Right ventricle myocardium inferior (tissue), 1 donor: ENCODE measurements at regions not wholly inside any gene's neighbourhood (a gene's known extent, or its start where the extent isn't known, plus 50 kb on each side); places are given as distances from the start of the nearest gene placed in this dataset.
"Not testable (repeated sequence)": the region's sequence is repeated elsewhere in the genome, so short reads cannot be mapped to it uniquely, and the experiment has no call there.

ENCODE experiments used
- ATAC-seq: fragments of 200-7000 bp; cut with Tn5 transposase; one replicate; pipeline ENCODE4 v1.9.1; 2020; ENCODE audit warnings: mild to moderate bottlenecking, moderate library complexity
- DNase-seq: peaks from one replicate; pipeline ENCODE4 v3.0.0; 2021; ENCODE audit errors: missing footprints
- intact Hi-C: fragments of 100-400 bp; cut with DNase I; formaldehyde crosslinking; loops from one replicate; pipeline ENCODE4 v1.11.0; 2022
- donor health status: DM: no; HTN: yes; CAD: no; lungs with severe emphysema.

DNA sequence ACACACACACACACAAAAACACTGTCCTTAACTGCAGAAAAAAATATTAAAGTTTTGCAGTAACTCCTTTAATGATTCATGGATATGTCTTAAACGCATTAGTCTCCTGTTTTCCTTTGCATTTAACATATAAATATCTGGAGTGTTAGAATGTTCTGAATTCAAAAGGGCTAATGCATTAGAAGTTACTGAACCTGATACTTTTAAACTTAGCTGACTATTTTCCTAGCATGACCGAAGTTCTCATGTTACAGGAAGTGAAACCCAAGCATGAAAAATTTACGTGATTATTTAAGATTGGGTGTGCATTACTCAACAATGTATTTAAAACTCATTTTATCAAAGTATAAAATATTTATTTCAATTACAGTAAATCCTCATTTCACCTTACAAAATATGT lies 791.2 kb downstream of the FLRT2 start:
- DNase-seq (no peak), ATAC-seq (no peak)
- intact Hi-C loops: no loop called here

DNA sequence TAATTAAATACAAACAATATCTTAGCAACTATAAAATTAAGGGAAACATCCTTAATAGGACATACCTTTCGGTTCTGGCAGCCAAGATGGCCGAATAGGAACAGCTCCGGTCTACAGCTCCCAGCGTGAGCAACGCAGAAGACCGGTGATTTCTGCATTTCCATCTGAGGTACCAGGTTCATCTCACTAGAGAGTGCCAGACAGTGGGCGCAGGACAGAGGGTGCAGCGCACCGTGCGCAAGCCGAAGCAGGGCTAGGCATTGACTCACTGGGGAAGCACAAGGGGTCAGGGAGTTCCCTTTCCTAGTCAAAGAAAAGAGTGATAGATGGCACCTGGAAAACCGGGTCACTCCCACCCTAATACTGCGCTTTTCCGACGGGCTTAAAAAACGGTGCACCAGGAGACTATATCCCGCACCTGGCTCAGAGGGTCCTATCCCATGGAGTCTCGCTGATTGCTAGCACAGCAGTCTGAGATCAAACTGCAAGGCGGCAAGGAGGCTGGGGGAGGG lies 782.3 kb downstream of the FLRT2 start:
- intact Hi-C loops, ATAC-seq, DNase-seq: not testable (repeated sequence)

DNA sequence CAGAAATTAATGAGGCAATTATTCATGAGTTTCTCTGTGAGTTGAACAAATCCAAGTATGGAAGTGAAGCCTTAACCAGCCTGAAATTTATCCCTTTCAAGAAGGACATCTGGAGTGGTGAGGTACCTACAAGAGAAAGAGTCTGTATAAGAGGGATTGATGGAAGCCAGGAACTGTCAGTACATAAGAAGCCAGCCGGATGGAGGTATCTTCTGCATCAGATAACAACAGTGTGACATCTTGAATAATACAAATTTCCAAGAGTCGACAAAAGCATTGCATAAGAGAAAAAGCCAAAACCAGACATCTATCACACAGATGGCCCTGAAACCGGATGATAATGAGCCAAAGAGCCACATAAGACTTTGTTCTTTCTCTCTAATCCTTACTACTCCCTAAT lies 781.2 kb downstream of the FLRT2 start:
- intact Hi-C loops: no loop called here
- DNase-seq (no peak), ATAC-seq (no peak)

DNA sequence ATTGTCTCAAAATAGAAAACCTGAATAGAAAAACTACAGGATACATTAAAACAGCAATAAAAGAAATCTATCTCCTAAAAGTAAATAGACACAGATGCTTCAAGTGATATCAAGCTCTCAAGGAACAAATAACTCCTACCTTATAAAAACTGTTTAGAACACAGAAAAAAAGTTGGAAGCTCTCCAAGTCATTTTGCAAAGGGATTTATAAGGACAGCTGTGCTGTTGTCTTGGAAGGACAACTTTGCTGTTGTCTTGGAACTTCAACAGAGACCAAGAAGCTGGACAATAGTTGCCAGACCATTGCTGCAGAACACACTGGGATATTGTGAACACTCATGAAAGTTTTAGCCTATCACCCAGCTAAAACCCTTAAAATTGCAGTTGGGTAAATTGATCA lies 780.7 kb downstream of the FLRT2 start:
- intact Hi-C loops: no loop called here
- DNase-seq (no peak), ATAC-seq (no peak)

DNA sequence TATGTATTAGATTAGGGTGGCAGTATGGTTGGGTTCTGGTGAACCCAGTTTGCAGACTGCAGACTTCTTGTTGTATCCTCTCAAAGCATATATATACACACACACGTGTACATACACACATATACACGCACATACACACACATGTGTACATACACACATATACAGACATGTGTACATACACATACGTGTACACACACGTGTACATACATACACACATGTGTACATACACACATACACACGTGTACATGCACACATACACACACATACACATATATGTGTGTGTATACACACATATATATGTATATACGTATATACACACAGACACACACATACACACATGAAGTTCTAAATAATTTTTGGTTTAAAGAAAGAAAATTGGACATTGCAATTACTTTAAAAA lies 780.2 kb downstream of the FLRT2 start:
- ATAC-seq: no peak
- intact Hi-C loops: no loop called here

DNA sequence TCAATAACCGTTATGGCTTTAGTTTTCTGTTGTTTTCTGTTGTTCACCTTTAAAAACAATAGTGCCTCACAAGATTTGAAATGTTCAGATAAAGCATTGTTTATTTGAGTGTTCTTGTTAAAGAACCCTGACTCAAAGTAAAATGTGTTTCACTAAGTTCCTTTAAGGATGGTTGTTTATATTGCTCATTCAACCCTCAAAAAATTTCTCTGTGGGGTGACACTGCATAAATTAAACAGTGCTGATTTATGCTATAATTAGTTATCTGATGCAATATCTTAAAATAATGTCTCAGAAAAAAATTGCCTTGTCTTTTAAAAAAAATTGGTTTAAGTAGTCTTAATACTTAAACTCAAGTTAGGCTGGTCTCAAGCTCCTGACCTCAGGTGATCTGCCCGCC lies 775.1 kb downstream of the FLRT2 start:
- intact Hi-C loops: no loop called here
- ATAC-seq: no peak

More for the DNA sequence above, 780.2 kb downstream of the FLRT2 start:
- DNase-seq: no peak

GRCh38 chr14:86299994-86300393 lies 770.0 kb downstream of the FLRT2 start:
- ATAC-seq: no peak
- intact Hi-C loops: no loop called here
- DNase-seq: no peak

More for the DNA sequence above, 775.1 kb downstream of the FLRT2 start:
- no peak for DNase-seq

DNA sequence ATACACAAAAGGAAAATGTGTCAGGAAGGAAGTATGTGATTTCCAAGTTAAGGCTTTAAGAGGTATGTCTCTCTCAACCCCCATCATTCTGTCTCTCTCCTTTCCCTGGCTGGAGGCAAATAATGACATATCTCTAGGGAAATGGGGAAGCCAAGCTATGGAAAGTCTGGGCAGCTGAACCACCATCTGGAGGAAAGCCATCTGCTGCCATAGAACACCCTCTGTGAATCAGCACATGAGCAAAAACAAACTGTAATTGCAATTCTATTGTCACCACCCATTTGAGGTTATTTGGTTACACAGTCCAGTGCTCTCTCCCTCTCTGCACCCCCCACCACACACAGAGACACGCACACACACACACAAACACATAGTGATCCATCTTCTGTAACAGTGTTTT lies 766.2 kb downstream of the FLRT2 start:
- intact Hi-C loops: no loop called here
- ATAC-seq (no peak), DNase-seq (no peak)

DNA sequence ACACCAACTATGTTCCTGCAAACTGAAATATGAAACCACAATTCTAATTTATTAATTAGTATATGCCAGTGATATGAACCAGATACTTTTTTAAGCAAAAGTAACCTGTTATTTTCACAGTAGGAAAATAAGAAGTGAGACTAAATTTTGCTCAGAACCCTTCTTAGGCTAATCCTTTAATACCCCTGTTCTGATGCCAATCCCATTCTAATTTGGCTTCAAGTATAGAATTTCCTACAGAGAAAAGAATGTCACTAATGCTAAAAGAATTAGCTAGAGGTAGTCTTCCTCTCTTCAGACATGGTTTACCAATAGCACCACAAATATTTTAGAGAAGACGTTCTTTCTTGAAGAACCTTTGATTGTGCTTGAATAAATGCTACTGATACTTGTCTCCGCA lies 758.4 kb downstream of the FLRT2 start:
- intact Hi-C loops: no loop called here
- DNase-seq: no peak
- no peak for ATAC-seq

- ATAC-seq (no peak), DNase-seq (no peak)
- intact Hi-C loops: no loop called here
Observed at GRCh38 chr14:86279405-86279804, 749.5 kb downstream of the FLRT2 start.

GRCh38 chr14:86257973-86258372 lies 728.0 kb downstream of the FLRT2 start:
- intact Hi-C loops: no loop called here
- ATAC-seq: no peak
- no peak for DNase-seq

DNA sequence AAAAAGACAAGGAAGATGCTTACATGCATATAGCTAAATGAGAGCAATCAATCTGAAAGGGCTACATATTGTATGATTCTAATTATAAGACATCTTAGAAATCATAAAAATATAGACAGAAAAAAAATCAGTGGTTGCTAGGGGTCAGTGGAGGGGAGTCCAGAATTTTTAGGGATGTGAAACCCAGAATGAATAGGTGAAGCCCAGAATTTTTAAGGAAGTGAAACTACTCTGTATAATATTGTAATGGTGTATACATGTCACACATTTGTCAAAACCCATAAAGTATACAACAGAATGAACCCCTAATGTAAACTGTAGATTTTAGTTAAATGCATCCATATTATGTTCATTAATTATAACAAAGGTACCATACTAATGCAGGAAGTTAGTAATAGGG lies 713.2 kb downstream of the FLRT2 start:
- intact Hi-C loops: no loop called here
- ATAC-seq (no peak), DNase-seq (no peak)

DNA sequence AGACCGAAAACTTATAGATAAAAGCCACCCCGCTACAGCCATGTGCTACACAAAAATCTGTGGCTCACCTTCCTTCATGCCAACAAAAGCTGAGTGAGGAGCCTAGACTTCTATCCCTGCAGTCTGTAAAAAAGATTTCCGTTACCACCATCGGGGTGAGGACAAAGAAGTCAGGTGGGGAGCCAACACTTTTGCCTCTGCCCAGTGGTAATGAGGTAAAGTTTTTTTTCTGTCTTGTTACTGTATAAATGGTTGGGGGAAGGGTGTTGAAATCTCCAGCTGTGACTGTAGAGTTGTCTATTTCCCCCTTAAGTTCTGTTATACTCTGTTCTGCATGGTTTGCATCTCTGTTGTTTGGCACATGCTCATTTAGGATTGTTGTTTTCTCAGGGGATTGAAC lies 707.8 kb downstream of the FLRT2 start:
- DNase-seq (no peak), ATAC-seq (no peak)
- intact Hi-C loops: no loop called here

DNA sequence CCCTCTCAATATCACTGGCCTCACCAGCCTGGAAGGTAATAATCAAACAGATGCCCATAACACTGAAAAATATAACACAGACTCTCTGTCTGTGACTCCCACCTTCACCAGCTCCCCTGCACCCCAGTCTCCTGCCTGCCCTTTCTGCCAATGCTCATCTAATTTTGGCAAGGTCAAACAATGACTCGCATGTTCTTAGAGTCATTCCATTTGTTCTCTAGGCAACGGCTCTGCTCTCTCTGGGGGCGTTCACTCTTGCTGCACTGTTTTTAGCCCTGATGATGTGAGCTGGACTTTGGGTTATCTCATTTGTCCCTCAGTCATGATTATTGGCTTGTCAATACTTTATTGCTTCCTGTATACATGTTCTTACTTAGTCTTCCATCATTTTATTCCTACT lies 691.8 kb downstream of the FLRT2 start:
- DNase-seq (no peak), ATAC-seq (no peak)
- intact Hi-C loops: no loop called here

DNA sequence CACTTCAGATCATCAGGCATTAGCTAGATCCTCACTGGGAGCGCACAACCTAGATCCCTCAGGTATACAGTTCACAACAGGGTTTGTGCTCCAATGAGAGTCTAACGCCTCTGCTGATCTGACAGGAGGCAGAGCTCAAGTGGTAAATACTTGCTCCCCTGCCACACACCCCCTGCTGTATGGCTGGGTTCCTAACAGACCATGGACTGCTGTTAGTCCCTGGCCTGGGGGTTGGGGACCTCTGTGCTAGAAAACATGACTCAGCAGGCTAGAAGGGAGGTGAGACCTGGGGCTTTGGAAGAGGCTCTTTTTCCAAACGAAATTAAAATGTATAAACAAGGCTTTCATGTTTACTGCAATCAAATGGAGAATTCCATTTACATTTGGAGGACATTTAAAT lies 691.1 kb downstream of the FLRT2 start:
- DNase-seq (no peak), ATAC-seq (no peak)
- intact Hi-C loops: no loop called here

DNA sequence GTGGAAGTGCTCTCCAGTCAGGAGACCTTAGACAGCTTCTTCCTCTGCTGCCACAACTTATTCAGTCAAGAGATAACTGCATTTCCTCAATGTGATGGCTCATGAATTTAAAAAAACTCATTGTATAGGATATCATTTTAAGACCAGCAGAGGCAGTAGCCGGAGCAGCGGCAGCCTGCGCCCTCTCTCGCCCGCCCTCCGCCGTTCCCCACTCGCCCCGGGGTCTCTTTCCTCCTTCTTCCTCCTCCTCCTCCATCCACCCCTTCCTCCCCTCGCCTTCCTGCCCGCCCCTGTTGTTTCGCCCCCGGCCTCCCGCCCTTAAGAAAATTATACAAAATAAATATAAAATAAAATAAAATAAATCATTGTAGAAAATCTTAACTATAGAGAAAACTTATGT lies 687.6 kb downstream of the FLRT2 start:
- ATAC-seq (no peak), DNase-seq (peak; percentile 58)
- intact Hi-C loops: no loop called here

DNA sequence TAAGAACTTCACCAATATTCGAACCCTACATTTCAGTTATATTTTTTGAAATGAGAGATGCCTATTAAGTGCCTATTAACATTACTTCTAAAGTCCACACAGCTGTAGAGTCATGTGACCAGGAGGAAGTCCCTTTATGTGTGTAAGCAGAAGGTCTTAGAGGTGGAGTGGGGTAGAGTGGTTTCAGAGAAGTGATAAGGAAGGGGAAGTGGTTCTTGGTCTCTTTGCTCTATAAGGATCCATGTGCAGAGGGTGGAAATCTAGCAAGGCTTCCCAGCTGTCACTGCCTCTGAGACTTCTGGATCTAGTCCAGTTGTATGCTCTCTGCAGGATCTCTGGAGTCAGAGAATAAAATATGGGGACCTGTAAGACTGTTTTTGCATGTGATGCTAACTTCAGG lies 673.9 kb downstream of the FLRT2 start:
- intact Hi-C loops: no loop called here
- ATAC-seq (no peak), DNase-seq (no peak)

GRCh38 chr14:86196471-86196870 lies 666.5 kb downstream of the FLRT2 start:
- ATAC-seq (no peak), DNase-seq (no peak)
- intact Hi-C loops: no loop called here

GRCh38 chr14:86193756-86194155 lies 663.8 kb downstream of the FLRT2 start:
- intact Hi-C loops: no loop called here
- DNase-seq: no peak
- ATAC-seq: no peak

- intact Hi-C loops: no loop called here
- ATAC-seq (no peak), DNase-seq (no peak)
Observed at GRCh38 chr14:86179980-86180379, 650.0 kb downstream of the FLRT2 start.

DNA sequence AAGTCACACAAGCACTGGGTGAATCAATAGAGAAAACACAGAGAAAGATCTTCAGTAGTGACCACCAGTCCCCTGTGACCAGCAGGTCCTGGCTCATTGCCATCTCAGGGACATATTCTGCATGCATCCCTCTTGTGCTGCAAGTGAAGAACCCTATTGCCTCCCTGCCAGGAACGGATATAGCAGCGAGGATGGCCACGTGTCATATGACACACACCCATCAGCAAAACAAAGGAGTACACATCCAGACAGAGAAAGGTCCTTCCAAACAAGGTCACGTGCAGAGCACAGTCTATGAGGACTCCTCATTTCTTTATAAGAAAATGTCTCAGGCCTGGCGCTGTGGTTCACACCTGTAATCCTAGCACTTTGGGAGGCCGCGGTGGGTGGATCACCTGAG lies 638.4 kb downstream of the FLRT2 start:
- DNase-seq (no peak), ATAC-seq (no peak)
- intact Hi-C loops: no loop called here

DNA sequence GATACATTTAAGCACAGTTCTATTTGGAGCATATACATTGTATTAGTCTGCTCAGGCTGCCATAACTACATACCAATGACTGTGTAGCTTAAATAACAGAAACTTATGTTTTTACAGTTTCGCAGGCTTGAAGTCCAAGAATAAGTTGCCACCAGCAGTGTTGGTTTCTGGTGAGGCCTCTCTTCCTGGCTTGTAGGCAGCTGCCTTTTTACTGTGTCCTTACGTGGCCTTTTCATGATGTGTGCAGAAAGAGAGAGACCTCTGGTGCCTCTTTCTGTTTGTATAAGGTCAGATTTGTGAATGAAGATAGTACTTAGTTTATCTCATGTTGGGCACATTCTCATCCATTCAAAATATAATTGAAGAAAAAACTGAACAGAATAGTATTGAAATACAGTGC lies 636.6 kb downstream of the FLRT2 start:
- intact Hi-C loops: no loop called here
- ATAC-seq (no peak), DNase-seq (no peak)
